GM12801 (cell line): ENCODE measurements at regions not wholly inside any gene's neighbourhood (a gene's known extent, or its start where the extent isn't known, plus 50 kb on each side); places are given as distances from the start of the nearest gene placed in this dataset.

Source experiments
- TF ChIP-seq, protein P1 (sequence below): IDR thresholded peaks from one replicate; pipeline ENCODE4 v1.5.1; 2011; ENCODE audit warnings: control low read depth; ENCODE audit not compliant: insufficient read length; ENCODE audit errors: extremely low read depth

DNA sequence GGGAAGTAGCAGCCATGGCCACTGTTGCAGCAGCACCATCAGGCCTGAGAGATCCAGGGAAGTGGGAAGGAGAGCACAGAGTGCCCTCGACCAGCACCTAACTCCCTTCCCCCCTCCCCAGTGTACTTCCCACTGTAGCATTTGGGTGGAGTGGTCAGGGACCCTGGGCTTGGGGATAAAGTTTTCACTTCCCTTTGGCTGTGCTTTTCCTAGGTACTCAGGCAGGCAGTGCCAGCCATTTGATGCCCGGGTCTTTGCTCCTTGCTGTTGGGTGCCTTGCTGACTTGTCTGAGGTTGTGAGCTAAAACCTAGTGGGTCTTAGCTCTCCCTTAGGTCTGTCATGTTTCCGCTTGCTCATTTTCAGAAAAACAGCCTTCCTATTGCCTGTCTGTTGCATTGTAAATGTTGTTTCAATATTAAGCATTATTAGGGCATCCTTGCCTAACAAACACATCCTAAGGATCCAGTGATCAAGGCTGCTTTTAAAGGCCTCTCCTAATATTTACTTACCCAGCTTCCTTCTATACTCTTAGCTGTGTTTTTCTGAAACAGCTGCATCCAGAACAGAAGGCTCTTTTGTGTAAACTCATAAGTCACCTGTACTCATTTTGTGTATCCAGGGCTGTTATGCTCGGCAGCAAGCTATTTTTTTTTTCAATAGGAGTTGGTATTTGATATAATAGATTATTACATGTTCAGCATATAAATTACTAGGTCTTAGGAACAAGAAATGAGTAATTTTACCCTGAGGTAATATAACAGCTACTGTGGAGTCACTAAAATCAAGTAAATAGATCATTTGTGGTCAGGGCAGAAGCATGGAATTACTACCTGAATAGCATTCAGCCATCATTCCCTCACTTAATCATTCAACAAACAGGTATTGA is 418.6 kb upstream of the PROX1 start:
- TF ChIP-seq, protein P1, sequence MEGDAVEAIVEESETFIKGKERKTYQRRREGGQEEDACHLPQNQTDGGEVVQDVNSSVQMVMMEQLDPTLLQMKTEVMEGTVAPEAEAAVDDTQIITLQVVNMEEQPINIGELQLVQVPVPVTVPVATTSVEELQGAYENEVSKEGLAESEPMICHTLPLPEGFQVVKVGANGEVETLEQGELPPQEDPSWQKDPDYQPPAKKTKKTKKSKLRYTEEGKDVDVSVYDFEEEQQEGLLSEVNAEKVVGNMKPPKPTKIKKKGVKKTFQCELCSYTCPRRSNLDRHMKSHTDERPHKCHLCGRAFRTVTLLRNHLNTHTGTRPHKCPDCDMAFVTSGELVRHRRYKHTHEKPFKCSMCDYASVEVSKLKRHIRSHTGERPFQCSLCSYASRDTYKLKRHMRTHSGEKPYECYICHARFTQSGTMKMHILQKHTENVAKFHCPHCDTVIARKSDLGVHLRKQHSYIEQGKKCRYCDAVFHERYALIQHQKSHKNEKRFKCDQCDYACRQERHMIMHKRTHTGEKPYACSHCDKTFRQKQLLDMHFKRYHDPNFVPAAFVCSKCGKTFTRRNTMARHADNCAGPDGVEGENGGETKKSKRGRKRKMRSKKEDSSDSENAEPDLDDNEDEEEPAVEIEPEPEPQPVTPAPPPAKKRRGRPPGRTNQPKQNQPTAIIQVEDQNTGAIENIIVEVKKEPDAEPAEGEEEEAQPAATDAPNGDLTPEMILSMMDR = no peak

DNA sequence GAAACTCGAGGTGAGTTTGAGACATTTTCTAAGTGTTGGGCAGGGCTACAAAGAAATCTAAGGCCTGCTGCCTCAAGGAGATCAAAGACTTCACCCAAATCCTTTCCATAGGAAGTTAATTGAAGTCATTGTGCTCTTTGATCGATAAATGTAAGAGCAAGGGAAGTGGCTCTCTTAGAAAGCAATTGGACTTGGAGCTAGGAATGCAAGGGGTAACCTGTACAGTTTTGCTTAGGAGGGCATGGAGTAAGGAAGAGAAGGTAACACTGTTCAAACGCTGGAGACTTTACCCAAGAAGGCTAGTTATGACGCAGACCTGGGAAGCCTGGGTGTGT is 418.0 kb upstream of the PROX1 start:
- TF ChIP-seq, protein P1 = no peak

DNA sequence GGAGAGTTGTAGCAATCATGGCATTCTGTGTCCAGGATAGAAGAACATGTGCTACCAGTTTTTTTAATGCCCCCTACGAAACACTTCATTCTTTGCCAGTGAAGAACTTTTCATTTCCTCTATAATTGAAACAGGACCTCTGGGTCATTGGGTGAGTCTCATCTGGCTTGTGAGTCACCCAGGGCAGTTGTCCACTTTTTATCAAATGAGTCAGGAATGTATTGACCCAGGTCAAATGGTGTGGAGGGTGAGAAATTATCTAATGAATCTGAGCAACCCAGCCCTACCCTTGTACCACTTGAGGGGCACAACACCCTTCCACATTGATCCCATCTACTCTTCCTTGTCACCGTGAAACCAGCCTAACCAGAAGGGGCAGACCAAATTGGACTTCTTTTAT is 417.3 kb upstream of the PROX1 start:
- TF ChIP-seq, protein P1 = no peak

DNA sequence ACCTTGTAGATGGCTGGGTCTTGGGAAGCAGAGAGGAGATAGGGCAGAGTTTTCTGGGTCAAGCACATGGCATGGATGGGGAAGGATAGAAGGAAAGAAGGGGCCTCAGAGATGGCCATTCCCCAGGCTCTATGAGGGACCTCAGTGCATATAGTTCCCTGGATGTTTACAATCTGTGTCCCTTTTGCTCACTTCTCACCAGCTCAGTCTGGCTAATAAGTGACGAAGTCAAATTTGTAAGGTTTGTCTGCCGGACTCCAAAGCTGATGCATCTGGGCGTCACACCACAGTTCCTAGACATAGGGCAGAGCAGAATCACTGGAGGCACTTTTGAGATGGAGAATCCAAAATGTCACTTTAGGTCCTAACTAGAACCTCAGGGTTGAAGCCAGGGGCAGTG is 416.4 kb upstream of the PROX1 start:
- TF ChIP-seq, protein P1 = no peak

DNA sequence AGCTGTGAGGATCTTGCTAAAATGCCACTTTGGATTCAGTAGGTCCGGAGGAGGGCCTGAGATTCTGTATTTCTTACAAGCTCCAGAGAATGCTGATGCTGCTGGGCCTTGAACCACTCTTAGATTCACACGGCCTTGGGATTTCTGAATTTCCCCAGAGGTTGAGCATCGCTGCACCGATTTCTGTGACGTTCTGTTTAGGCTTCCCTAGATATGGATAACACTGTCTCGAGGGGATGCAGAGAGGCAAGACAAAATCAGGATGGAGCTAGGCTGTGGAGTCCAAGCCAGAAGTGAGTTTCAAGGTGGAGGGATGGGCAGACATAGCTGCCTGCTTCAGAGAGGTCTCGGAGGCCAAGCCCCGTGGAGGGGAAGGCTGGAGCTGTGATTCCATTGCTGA is 415.9 kb upstream of the PROX1 start:
- TF ChIP-seq, protein P1 = no peak

DNA sequence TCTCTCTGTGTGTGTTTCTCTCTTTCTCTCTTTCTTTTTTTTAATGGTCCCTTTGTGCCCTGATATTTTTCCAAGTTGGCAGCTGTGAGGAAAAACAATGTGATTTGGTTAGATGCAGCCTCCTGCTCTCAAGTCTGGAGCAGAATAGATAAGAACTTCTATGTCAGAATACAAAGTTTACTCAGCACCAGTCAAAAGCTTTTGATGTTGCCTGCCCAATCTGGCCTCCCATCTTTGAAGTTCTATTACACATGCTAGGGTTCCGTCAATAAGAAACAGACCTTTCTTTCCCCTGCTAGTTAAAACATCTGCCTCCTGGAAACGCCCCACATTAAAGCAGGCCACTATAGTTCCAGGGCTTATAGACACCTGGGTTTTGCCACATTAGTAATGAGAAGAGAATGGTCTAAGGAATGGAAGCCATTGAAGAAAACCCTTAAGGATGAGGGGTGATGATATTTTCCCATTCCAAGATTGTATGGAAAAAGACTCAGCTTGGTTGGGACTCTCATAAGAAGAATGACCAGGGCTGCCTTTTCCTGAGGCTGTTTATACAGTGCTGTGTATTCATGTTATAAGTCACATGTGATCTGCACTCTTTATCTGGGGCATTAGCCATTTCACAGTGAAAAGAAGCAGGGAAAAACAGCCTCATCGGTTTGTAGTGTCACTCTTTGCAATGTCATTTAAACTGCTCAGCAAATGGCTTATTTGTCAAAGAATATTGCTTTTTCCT is 414.7 kb upstream of the PROX1 start:
- TF ChIP-seq, protein P1 = no peak

DNA sequence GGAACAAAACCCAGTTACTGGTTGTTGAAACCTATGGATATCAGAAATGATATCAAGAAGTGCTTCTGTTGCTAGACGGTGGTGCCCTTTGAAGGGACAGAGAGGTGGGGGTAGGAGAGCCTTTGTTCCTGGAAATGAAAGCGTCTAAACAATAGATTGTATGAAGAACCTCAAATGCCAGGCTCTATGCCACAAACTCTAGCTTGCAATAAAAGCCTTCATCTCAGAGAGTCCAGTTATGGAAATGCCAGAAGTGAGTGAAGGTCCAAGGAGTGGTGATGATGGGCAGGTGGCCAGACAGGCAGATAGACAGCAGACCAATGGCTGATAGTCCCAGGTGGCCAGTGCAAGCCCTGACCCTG is 414.1 kb upstream of the PROX1 start:
- TF ChIP-seq, protein P1 = no peak
